Lower leg skin (tissue), 4 donors: ENCODE measurements at regions not wholly inside any gene's neighbourhood (a gene's known extent, or its start where the extent isn't known, plus 50 kb on each side); places are given as distances from the start of the nearest gene placed in this dataset.

ENCODE experiments used
- DNase-seq, 2 donors: peaks; one replicate each; pipeline ENCODE4 v3.0.0-alpha.2; 2019; ENCODE audit warnings: low spot score in 2 of 2
- H3K4me3 ChIP-seq: fragments of 200-600 bp; sonication (generic); 2 replicates; pipeline ENCODE4 v1.5.1; 2017; ENCODE audit warnings: mild to moderate bottlenecking, low read depth; ENCODE audit not compliant: poor library complexity, severe bottlenecking
- CTCF ChIP-seq, 3 donors: fragments of 450-650 bp; IDR thresholded peaks; one replicate each; pipeline ENCODE4 v1.5.1; 2016; ENCODE audit warnings: antibody characterized with exemption in 3 of 3, mild to moderate bottlenecking in 3 of 3, moderate library complexity in 2 of 3
- POLR2A ChIP-seq, 2 donors: fragments of 450-650 bp; IDR thresholded peaks; one replicate each; pipeline ENCODE4 v1.6.1; 2016 to 2017; ENCODE audit warnings: antibody characterized with exemption in 2 of 2, mild to moderate bottlenecking in 1 of 2, moderate library complexity in 1 of 2
- WGBS, 2 donors: methylation state at CpG; one replicate each; pipeline ENCODE4 v1.1.5; 2018; 5-methylcytosine and 5-hydroxymethylcytosine counted together
- intact Hi-C: fragments of 100-400 bp; cut with DNase I; formaldehyde crosslinking; loops from one replicate; pipeline ENCODE4 v1.15.0; 2023; ENCODE audit warnings: low total_unique reads

- 72 to 73% methylated on average over 3 of the region's 3 CpGs for WGBS, 2 donors
- H3K4me3 ChIP-seq, result no peak overlapping the region
- intact Hi-C loops, result no loop called here
Measured at GRCh38 chr3:181570472-181570871, 141.3 kb upstream of the SOX2 start.

GRCh38 chr3:181569356-181569940 lies 142.3 kb upstream of the SOX2 start:
- 76% methylated on average over 3 of the region's 3 CpGs for WGBS, 2 donors
- no peak for DNase-seq
- H3K4me3 ChIP-seq, result no peak overlapping the region
- TF ChIP-seq POLR2A (IDR thresholded peaks at IDR 0.05) (no peak), CTCF (IDR thresholded peaks at IDR 0.05) (no peak)
- intact Hi-C loops, result no loop called here

More at GRCh38 chr3:181570472-181570871, 141.3 kb upstream of the SOX2 start:
- no peak for DNase-seq
- TF ChIP-seq POLR2A (IDR thresholded peaks at IDR 0.05) (no peak), CTCF (IDR thresholded peaks at IDR 0.05) (no peak)

GRCh38 chr3:181568693-181569092 lies 143.0 kb upstream of the SOX2 start:
- TF ChIP-seq CTCF (IDR thresholded peaks at IDR 0.05) (no peak), POLR2A (IDR thresholded peaks at IDR 0.05) (no peak)
- 59 to 64% methylated on average over 3 of the region's 3 CpGs for WGBS, 2 donors
- H3K4me3 ChIP-seq, result no peak overlapping the region
- DNase-seq, result no peak
- intact Hi-C loops, result no loop called here

- intact Hi-C loops, result no loop called here
- WGBS, 2 donors, result 68 to 69% methylated on average over 3 of the region's 3 CpGs
- TF ChIP-seq CTCF (IDR thresholded peaks at IDR 0.05) (no peak), POLR2A (IDR thresholded peaks at IDR 0.05) (no peak)
- no peak for DNase-seq
- no peak overlapping the region for H3K4me3 ChIP-seq
Measured at GRCh38 chr3:181568248-181568647, 143.5 kb upstream of the SOX2 start.

- intact Hi-C loops, result no loop called here
- no peak for DNase-seq
- H3K4me3 ChIP-seq, result no peak overlapping the region
- WGBS, 2 donors, result 37 to 47% methylated on average over 6 of the region's 6 CpGs
- TF ChIP-seq CTCF (IDR thresholded peaks at IDR 0.05) (no peak), POLR2A (IDR thresholded peaks at IDR 0.05) (no peak)
Measured at GRCh38 chr3:181567311-181568075, 144.2 kb upstream of the SOX2 start.
